Mammary epithelial cell (primary cell): ENCODE measurements at regions not wholly inside any gene's neighbourhood (a gene's known extent, or its start where the extent isn't known, plus 50 kb on each side); places are given as distances from the start of the nearest gene placed in this dataset.

Experiments
- EZH2 ChIP-seq: IDR thresholded peaks from 2 replicates; pipeline ENCODE4 v1.6.1; 2012; ENCODE audit warnings: low read length, inconsistent platforms, borderline replicate concordance
- TF ChIP-seq, protein P1 (sequence below), 2 donors: IDR thresholded peaks in 1 of 2; conservative IDR thresholded peaks in 1 of 2; 2 replicates each; pipeline ENCODE4 v1.5.1; 2011 to 2012; ENCODE audit warnings: inconsistent platforms in 2 of 2, low read length in 2 of 2, mild to moderate bottlenecking in 2 of 2, control low read depth in 1 of 2, low read depth in 1 of 2; ENCODE audit not compliant: insufficient read depth in 1 of 2; ENCODE audit errors: extremely low read depth in 1 of 2

DNA sequence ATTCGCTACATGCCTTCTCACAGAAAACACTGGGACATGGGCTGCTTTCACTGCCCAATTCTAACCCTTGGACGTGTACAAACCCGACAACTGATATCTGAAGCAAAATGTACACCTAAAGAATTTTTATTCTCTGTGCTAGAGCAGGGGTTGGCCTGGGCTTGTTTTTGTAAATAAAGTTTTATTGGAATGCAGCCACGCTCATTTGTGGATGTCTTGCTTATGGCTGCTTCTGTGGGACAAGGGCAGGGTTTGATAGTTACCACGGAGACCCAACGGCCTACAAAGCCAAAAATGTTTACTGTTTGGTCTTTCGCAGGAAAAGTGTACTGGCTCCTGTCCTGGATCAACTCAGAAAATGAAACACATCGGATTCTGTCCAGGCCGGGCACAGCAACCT, 58.1 kb upstream of the APCDD1L start:
- TF ChIP-seq, protein P1, sequence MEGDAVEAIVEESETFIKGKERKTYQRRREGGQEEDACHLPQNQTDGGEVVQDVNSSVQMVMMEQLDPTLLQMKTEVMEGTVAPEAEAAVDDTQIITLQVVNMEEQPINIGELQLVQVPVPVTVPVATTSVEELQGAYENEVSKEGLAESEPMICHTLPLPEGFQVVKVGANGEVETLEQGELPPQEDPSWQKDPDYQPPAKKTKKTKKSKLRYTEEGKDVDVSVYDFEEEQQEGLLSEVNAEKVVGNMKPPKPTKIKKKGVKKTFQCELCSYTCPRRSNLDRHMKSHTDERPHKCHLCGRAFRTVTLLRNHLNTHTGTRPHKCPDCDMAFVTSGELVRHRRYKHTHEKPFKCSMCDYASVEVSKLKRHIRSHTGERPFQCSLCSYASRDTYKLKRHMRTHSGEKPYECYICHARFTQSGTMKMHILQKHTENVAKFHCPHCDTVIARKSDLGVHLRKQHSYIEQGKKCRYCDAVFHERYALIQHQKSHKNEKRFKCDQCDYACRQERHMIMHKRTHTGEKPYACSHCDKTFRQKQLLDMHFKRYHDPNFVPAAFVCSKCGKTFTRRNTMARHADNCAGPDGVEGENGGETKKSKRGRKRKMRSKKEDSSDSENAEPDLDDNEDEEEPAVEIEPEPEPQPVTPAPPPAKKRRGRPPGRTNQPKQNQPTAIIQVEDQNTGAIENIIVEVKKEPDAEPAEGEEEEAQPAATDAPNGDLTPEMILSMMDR (conservative IDR thresholded peaks at IDR 0.05 in 1 of 2, IDR thresholded peaks at IDR 0.05 in 1 of 2; ENCODE audit: extremely low read depth in 1 of 2, insufficient read depth in 1 of 2, low read depth in 1 of 2, low read length in 2 of 2), result no peak
- no peak for TF ChIP-seq EZH2
